ENCODE measurements at regions not wholly inside any gene's neighbourhood (a gene's known extent, or its start where the extent isn't known, plus 50 kb on each side); places are given as distances from the start of the nearest gene placed in this dataset.

- TF ChIP-seq ZBTB25 (CRISPR knock-in tag; IDR thresholded peaks at IDR 0.05) (no peak), TBL1XR1 (IDR thresholded peaks at IDR 0.05; ENCODE audit: borderline replicate concordance, low read length, partially characterized antibody) (no peak), HMGA1 (CRISPR knock-in tag; conservative IDR thresholded peaks at IDR 0.05) (no peak), ZNF589 (CRISPR knock-in tag; conservative IDR thresholded peaks at IDR 0.05) (no peak), ZNF446 (CRISPR knock-in tag; IDR thresholded peaks at IDR 0.05) (no peak)
These were observed 389.3 kb downstream of the IRS1 start (continued) for GRCh38 chr2:226410247-226410835.

- FAIRE-seq, result no peak
- Histone ChIP-seq H3K36me3 (replicated peaks in 1 of 2; ENCODE audit: control insufficient read depth in 1 of 2, insufficient read depth in 2 of 2, low read length in 2 of 2) (no peaks in the 10 kb centered on the region), H3K9me3 (ENCODE audit: low read length) (no peaks in the 10 kb centered on the region), H3K4me2 (ENCODE audit: low read depth, low read length) (no peak overlapping the region), H3K4me3 (replicated peaks in 1 of 3; ENCODE audit: insufficient read depth in 1 of 3, low read depth in 2 of 3, low read length in 3 of 3) (no peak overlapping the region), H3K79me2 (ENCODE audit: insufficient read depth, low read length) (no peaks in the 10 kb centered on the region), H2AFZ (ENCODE audit: low read length) (no peak overlapping the region), H3K27me3 (ENCODE audit: control insufficient read depth in 1 of 2, insufficient read depth in 2 of 2, low read length in 2 of 2) (no peaks in the 10 kb centered on the region), H3K4me1 (ENCODE audit: insufficient read depth, low read length) (peaks cover 22% of the 10 kb centered on the region), H3K9ac (ENCODE audit: insufficient read depth, low read depth, low read length) (no peak overlapping the region), H3K27ac (ENCODE audit: extremely low read length, insufficient read depth, low read length) (no peak overlapping the region), H4K20me1 (ENCODE audit: insufficient read depth, low read length) (no peaks in the 10 kb centered on the region)
- in situ Hi-C loops (cut with HindIII; ENCODE audit: extremely low pct_ligation_motif_present, low pct_unique_long_range_greater_than_20kb), result no loop called here
- ChIA-PET POLR2A (no interaction called here), CTCF (ENCODE audit: low intra/inter-chr PET ratio, low total read pairs) (no interaction called here)
- no peak for DNase-seq (ENCODE audit: low spot score)
- ATAC-seq, result no peak
- no TSS peak for BruUV-seq (replicated peaks)
- intact Hi-C loops (cut with micrococcal nuclease; ENCODE audit: unreplicated experiment), result no loop called here
- WGBS (ENCODE audit: low lambda C conversion rate), result 88% methylated on average over 1 of the region's 1 CpG
- TF ChIP-seq LCORL (IDR thresholded peaks at IDR 0.05), result no peak
- no peak for TF ChIP-seq LCORL (CRISPR knock-in tag; IDR thresholded peaks at IDR 0.05)
- TF ChIP-seq MTA1 (CRISPR knock-in tag; IDR thresholded peaks at IDR 0.05; ENCODE audit: borderline replicate concordance), result no peak
- no peak for TF ChIP-seq ZNF720 (CRISPR knock-in tag; IDR thresholded peaks at IDR 0.05)
- no peak for TF ChIP-seq POGZ (CRISPR knock-in tag; IDR thresholded peaks at IDR 0.05)
- TF ChIP-seq ETV5 (CRISPR knock-in tag; IDR thresholded peaks at IDR 0.05; ENCODE audit: borderline replicate concordance), result no peak
- TF ChIP-seq PRDM15 (CRISPR knock-in tag; IDR thresholded peaks at IDR 0.05), result no peak
- no peak for TF ChIP-seq ZNF44 (CRISPR knock-in tag; IDR thresholded peaks at IDR 0.05)
- TF ChIP-seq NFATC3 (CRISPR knock-in tag; IDR thresholded peaks at IDR 0.05), result no peak
- no peak for TF ChIP-seq ZUFSP (CRISPR knock-in tag; IDR thresholded peaks at IDR 0.05; ENCODE audit: borderline replicate concordance)
- no peak for TF ChIP-seq ZNF788 (CRISPR knock-in tag; IDR thresholded peaks at IDR 0.05; ENCODE audit: borderline replicate concordance)
- no peak for TF ChIP-seq TOPORS (CRISPR knock-in tag; IDR thresholded peaks at IDR 0.05)
- no peak for TF ChIP-seq NCOA2 (CRISPR knock-in tag; IDR thresholded peaks at IDR 0.05)
These were observed 390.5 kb downstream of the IRS1 start for GRCh38 chr2:226409134-226409533.
